SK-N-SH (cell line): ENCODE measurements at regions not wholly inside any gene's neighbourhood (a gene's known extent, or its start where the extent isn't known, plus 50 kb on each side); places are given as distances from the start of the nearest gene placed in this dataset.

Source experiments
- CTCF ChIP-seq: fragments of 200-600 bp; sonication (generic); IDR thresholded peaks from 2 replicates; pipeline ENCODE4 v1.6.1; 2017; ENCODE audit warnings: antibody characterized with exemption, mild to moderate bottlenecking, moderate library complexity
- EP300 ChIP-seq, 2 experiments: IDR thresholded peaks; 2 replicates each; pipeline versions ENCODE4 v1.4.0 to v1.6.1; 2012; ENCODE audit warnings: borderline replicate concordance in 1 of 2, low read depth in 1 of 2, low read length in 1 of 2
- EZH2phosphoT487 ChIP-seq: fragments of 200-600 bp; sonication (generic); IDR thresholded peaks from 2 replicates; pipeline ENCODE4 v1.6.1; 2017; ENCODE audit warnings: low read depth, mixed run types, mild to moderate bottlenecking, antibody characterized with exemption, moderate library complexity, borderline replicate concordance
- POLR2AphosphoS5 ChIP-seq: IDR thresholded peaks from 2 replicates; pipeline ENCODE4 v1.6.1; 2012; ENCODE audit warnings: low read depth, low read length
- RAD21 ChIP-seq: IDR thresholded peaks from 2 replicates; pipeline ENCODE4 v1.6.1; 2012; ENCODE audit warnings: mild to moderate bottlenecking, low read length
- RXRA ChIP-seq: IDR thresholded peaks from 2 replicates; pipeline ENCODE4 v1.4.0; 2012; ENCODE audit warnings: low read depth, mild to moderate bottlenecking, borderline replicate concordance
- TEAD4 ChIP-seq: IDR thresholded peaks from 2 replicates; pipeline ENCODE4 v1.4.0; 2012; ENCODE audit warnings: mild to moderate bottlenecking, borderline replicate concordance; ENCODE audit not compliant: insufficient read depth
- TF ChIP-seq, protein P1 (sequence below): IDR thresholded peaks from 2 replicates; pipeline ENCODE4 v1.4.0; 2012; ENCODE audit warnings: low read depth, borderline replicate concordance
- TF ChIP-seq, protein P2 (sequence below): IDR thresholded peaks from 2 replicates; pipeline ENCODE4 v1.6.1; 2012; ENCODE audit warnings: mild to moderate bottlenecking, low read depth, low read length, moderate library complexity

GRCh38 chr6:122178988-122179387, 220.5 kb upstream of the HSF2 start:
- TF ChIP-seq POLR2AphosphoS5, result no peak
- no peak for TF ChIP-seq CTCF
- no peak for TF ChIP-seq TEAD4
- no peak for TF ChIP-seq EZH2phosphoT487
- no peak for TF ChIP-seq EP300 (IDR thresholded peaks at IDR 0.05; ENCODE audit: borderline replicate concordance in 1 of 2, low read depth in 1 of 2, low read length in 1 of 2)
- TF ChIP-seq RAD21, result no peak
- TF ChIP-seq, protein P1, sequence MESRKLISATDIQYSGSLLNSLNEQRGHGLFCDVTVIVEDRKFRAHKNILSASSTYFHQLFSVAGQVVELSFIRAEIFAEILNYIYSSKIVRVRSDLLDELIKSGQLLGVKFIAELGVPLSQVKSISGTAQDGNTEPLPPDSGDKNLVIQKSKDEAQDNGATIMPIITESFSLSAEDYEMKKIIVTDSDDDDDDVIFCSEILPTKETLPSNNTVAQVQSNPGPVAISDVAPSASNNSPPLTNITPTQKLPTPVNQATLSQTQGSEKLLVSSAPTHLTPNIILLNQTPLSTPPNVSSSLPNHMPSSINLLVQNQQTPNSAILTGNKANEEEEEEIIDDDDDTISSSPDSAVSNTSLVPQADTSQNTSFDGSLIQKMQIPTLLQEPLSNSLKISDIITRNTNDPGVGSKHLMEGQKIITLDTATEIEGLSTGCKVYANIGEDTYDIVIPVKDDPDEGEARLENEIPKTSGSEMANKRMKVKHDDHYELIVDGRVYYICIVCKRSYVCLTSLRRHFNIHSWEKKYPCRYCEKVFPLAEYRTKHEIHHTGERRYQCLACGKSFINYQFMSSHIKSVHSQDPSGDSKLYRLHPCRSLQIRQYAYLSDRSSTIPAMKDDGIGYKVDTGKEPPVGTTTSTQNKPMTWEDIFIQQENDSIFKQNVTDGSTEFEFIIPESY, result no peak
- no peak for TF ChIP-seq RXRA
- TF ChIP-seq, protein P2, sequence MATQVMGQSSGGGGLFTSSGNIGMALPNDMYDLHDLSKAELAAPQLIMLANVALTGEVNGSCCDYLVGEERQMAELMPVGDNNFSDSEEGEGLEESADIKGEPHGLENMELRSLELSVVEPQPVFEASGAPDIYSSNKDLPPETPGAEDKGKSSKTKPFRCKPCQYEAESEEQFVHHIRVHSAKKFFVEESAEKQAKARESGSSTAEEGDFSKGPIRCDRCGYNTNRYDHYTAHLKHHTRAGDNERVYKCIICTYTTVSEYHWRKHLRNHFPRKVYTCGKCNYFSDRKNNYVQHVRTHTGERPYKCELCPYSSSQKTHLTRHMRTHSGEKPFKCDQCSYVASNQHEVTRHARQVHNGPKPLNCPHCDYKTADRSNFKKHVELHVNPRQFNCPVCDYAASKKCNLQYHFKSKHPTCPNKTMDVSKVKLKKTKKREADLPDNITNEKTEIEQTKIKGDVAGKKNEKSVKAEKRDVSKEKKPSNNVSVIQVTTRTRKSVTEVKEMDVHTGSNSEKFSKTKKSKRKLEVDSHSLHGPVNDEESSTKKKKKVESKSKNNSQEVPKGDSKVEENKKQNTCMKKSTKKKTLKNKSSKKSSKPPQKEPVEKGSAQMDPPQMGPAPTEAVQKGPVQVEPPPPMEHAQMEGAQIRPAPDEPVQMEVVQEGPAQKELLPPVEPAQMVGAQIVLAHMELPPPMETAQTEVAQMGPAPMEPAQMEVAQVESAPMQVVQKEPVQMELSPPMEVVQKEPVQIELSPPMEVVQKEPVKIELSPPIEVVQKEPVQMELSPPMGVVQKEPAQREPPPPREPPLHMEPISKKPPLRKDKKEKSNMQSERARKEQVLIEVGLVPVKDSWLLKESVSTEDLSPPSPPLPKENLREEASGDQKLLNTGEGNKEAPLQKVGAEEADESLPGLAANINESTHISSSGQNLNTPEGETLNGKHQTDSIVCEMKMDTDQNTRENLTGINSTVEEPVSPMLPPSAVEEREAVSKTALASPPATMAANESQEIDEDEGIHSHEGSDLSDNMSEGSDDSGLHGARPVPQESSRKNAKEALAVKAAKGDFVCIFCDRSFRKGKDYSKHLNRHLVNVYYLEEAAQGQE, result no peak
